CD4-positive, alpha-beta T cell (primary cell): ENCODE measurements at regions not wholly inside any gene's neighbourhood (a gene's known extent, or its start where the extent isn't known, plus 50 kb on each side); places are given as distances from the start of the nearest gene placed in this dataset.

Source experiments
- ATAC-seq: fragments of 200-7000 bp; cut with Tn5 transposase; one replicate; pipeline ENCODE4 v1.10.0; 2022; ENCODE audit warnings: mild to moderate bottlenecking; ENCODE audit not compliant: poor library complexity
- CTCF ChIA-PET: fragments of 350-600 bp; sonication (Branson Sonifier 250); formaldehyde crosslinking; loops from one replicate; lab custom pipeline; 2021; ENCODE audit warnings: antibody characterized with exemption, inconsistent platforms; lab: Charles Lee
- POLR2A ChIA-PET: fragments of 350-600 bp; sonication (Branson Sonifier 250); formaldehyde crosslinking; loops from one replicate; lab custom pipeline; 2021; ENCODE audit warnings: antibody characterized with exemption, inconsistent platforms; lab: Charles Lee
- DNase-seq, 14 experiments: peaks; one replicate each; pipeline ENCODE4 v3.0.0-alpha.2; 2013 to 2020; ENCODE audit warnings: mixed read lengths in 2 of 14
- H3K27ac ChIP-seq, 2 donors: one replicate each; pipeline versions ENCODE4 v1.5.1 to v1.7.0; 2013; ENCODE audit warnings: low read length in 2 of 2, low read depth in 1 of 2, mild to moderate bottlenecking in 1 of 2
- H3K27me3 ChIP-seq, 2 experiments: 1 replicate in 1 of 2; 2 replicates in 1 of 2; pipeline versions ENCODE4 v1.6.1 to v1.7.0; 2013; ENCODE audit warnings: low read length in 2 of 2, control low read depth in 1 of 2, mild to moderate bottlenecking in 1 of 2, moderate library complexity in 1 of 2; ENCODE audit not compliant: insufficient read depth in 2 of 2, control insufficient read depth in 1 of 2
- H3K36me3 ChIP-seq: one replicate; pipeline ENCODE4 v1.6.1; 2013; ENCODE audit warnings: low read length, control low read depth; ENCODE audit not compliant: insufficient read depth
- H3K4me1 ChIP-seq: one replicate; pipeline ENCODE4 v1.6.1; 2013; ENCODE audit warnings: low read length, control low read depth; ENCODE audit not compliant: insufficient read depth
- H3K4me3 ChIP-seq: one replicate; pipeline ENCODE4 v1.5.1; 2013; ENCODE audit warnings: mild to moderate bottlenecking, low read length, moderate library complexity
- H3K9me3 ChIP-seq, 2 experiments: 1 replicate in 1 of 2; 2 replicates in 1 of 2; pipeline versions ENCODE4 v1.6.1 to v1.7.0; 2013; ENCODE audit warnings: low read length in 2 of 2, mild to moderate bottlenecking in 2 of 2, control low read depth in 1 of 2, moderate library complexity in 1 of 2; ENCODE audit not compliant: control insufficient read depth in 1 of 2, insufficient read depth in 1 of 2
- H3K27ac Mint-ChIP-seq: one replicate; pipeline ENCODE4 v1.8.0; 2020; ENCODE audit warnings: mixed read lengths
- H3K27me3 Mint-ChIP-seq: one replicate; pipeline ENCODE4 v1.8.0; 2021; ENCODE audit warnings: mixed read lengths
- H3K36me3 Mint-ChIP-seq: one replicate; pipeline ENCODE4 v1.8.0; 2021; ENCODE audit warnings: low read depth, mixed read lengths
- H3K4me1 Mint-ChIP-seq: one replicate; pipeline ENCODE4 v1.8.0; 2021; ENCODE audit warnings: low read depth, mixed read lengths
- H3K4me3 Mint-ChIP-seq: one replicate; pipeline ENCODE4 v1.8.0; 2020; ENCODE audit warnings: mild to moderate bottlenecking, mixed read lengths
- H3K9me3 Mint-ChIP-seq: one replicate; pipeline ENCODE4 v1.8.0; 2020; ENCODE audit warnings: mixed read lengths
- intact Hi-C, 2 experiments: fragments of 100-400 bp; cut with DNase I in 1 of 2; cut with micrococcal nuclease in 1 of 2; formaldehyde crosslinking; loops; one replicate each; pipeline versions ENCODE4 v1.15.1 to v1.9.0; 2023 to 2025; cut with DNase I, micrococcal nuclease
- TF ChIP-seq, protein P1 (sequence below): fragments of 200-600 bp; IDR thresholded peaks from one replicate; pipeline ENCODE4 v1.8.0; 2022; ENCODE audit warnings: antibody characterized with exemption, mild to moderate bottlenecking

DNA sequence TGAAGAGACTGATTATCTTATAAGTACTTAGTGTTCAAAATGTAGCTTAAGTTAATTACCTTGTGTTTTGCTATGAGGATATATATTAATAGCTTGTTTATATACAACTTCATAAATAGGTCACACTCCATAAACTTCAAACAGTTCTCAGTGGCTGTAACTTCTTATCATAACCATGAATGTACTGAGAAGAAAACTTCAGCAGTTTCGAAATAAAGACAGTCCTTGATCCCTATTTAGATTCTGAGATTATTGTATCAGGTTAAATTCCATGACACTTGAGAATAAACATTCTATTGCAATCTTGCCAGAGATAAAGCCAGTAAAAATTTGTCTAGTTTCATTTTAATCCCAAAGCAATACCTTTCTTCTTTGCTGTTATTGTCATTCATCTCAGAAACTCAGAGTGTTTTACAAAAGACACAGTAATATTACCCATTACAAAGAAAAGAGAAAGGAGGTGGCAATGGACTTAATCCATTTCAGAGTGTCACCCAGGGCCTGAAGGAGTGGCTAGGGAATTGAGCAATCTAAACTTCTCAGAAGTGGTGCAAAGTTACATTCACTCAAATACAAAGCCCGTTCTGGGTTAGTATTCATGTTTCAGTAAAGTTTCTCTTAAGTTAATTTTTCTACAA, 403.6 kb downstream of the SEMA3D start:
- Histone ChIP-seq H3K27ac (no peak overlapping the region), H3K9me3 (peaks cover 0 to 9% of the 10 kb centered on the region in 2 experiments), H3K4me3 (no peak overlapping the region), H3K36me3 (no peaks in the 10 kb centered on the region), H3K27me3 (no peaks in the 10 kb centered on the region), H3K4me1 (no peaks in the 10 kb centered on the region)
- Mint-ChIP-seq H3K4me3 (no peak overlapping the region), H3K9me3 (no peaks in the 10 kb centered on the region), H3K27ac (no peak overlapping the region), H3K36me3 (no peaks in the 10 kb centered on the region), H3K27me3 (no peaks in the 10 kb centered on the region), H3K4me1 (no peaks in the 10 kb centered on the region)
- CTCF ChIA-PET: no interaction called here
- intact Hi-C loops: no loop called here
- POLR2A ChIA-PET: no interaction called here
- ATAC-seq (no peak), DNase-seq (no peak)
- TF ChIP-seq, protein P1, sequence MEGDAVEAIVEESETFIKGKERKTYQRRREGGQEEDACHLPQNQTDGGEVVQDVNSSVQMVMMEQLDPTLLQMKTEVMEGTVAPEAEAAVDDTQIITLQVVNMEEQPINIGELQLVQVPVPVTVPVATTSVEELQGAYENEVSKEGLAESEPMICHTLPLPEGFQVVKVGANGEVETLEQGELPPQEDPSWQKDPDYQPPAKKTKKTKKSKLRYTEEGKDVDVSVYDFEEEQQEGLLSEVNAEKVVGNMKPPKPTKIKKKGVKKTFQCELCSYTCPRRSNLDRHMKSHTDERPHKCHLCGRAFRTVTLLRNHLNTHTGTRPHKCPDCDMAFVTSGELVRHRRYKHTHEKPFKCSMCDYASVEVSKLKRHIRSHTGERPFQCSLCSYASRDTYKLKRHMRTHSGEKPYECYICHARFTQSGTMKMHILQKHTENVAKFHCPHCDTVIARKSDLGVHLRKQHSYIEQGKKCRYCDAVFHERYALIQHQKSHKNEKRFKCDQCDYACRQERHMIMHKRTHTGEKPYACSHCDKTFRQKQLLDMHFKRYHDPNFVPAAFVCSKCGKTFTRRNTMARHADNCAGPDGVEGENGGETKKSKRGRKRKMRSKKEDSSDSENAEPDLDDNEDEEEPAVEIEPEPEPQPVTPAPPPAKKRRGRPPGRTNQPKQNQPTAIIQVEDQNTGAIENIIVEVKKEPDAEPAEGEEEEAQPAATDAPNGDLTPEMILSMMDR: no peak

DNA sequence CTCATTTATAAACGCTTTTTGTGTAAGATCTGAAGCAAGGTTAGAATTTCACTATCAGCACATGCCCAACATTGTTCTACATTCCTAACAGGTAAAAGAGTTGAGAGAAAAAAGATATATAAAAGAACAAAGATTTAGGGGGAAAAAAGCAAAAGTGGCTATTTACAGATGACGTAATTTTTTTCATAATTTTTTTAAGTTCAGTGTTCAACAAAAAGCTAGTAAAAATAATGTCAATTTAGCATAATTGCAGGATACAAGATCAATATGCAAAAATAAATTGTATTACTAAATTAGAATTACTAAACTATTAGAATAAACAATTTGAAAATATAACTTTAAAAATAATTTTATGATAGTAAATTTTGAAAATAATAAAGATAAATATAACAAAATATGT, 405.0 kb downstream of the SEMA3D start:
- ChIA-PET CTCF (no interaction called here), POLR2A (no interaction called here)
- Mint-ChIP-seq H3K27ac (no peak overlapping the region), H3K4me1 (no peaks in the 10 kb centered on the region), H3K9me3 (no peaks in the 10 kb centered on the region), H3K27me3 (no peaks in the 10 kb centered on the region), H3K36me3 (no peaks in the 10 kb centered on the region), H3K4me3 (no peak overlapping the region)
- no peaks in the 10 kb centered on the region for H3K27me3 ChIP-seq
- no peak overlapping the region for H3K27ac ChIP-seq
- TF ChIP-seq, protein P1: no peak
- DNase-seq (no peak), ATAC-seq (no peak)
- H3K36me3 ChIP-seq: no peaks in the 10 kb centered on the region
- intact Hi-C loops: no loop called here
- H3K4me3 ChIP-seq: no peak overlapping the region
- H3K4me1 ChIP-seq: no peaks in the 10 kb centered on the region
- H3K9me3 ChIP-seq: peaks cover 0 to 9% of the 10 kb centered on the region in 2 experiments

GRCh38 chr7:84780158-84781124, 406.4 kb downstream of the SEMA3D start:
- Mint-ChIP-seq H3K4me3 (no peak overlapping the region), H3K36me3 (no peaks in the 10 kb centered on the region), H3K27me3 (no peaks in the 10 kb centered on the region), H3K9me3 (no peaks in the 10 kb centered on the region), H3K27ac (no peak overlapping the region), H3K4me1 (no peaks in the 10 kb centered on the region)
- CTCF ChIA-PET: no interaction called here
- no peaks in the 10 kb centered on the region for H3K4me1 ChIP-seq
- intact Hi-C loops: no loop called here
- POLR2A ChIA-PET: no interaction called here
- TF ChIP-seq, protein P1: no peak
- H3K9me3 ChIP-seq: peaks cover 0 to 9% of the 10 kb centered on the region in 2 experiments
- no peak overlapping the region for H3K27ac ChIP-seq
- no peak overlapping the region for H3K4me3 ChIP-seq
- H3K36me3 ChIP-seq: no peaks in the 10 kb centered on the region
- H3K27me3 ChIP-seq: no peaks in the 10 kb centered on the region
- no peak for ATAC-seq
- no peak for DNase-seq
